ENCODE measurements at regions not wholly inside any gene's neighbourhood (a gene's known extent, or its start where the extent isn't known, plus 50 kb on each side); places are given as distances from the start of the nearest gene placed in this dataset.

- DNase-seq (ENCODE audit: low read depth), result no peak
Observed at GRCh38 chr16:77592021-77592420, 130.3 kb upstream of the NUDT7 start.

GRCh38 chr16:77594057-77594456, 128.3 kb upstream of the NUDT7 start:
- no peak for DNase-seq (ENCODE audit: low read depth)

DNA sequence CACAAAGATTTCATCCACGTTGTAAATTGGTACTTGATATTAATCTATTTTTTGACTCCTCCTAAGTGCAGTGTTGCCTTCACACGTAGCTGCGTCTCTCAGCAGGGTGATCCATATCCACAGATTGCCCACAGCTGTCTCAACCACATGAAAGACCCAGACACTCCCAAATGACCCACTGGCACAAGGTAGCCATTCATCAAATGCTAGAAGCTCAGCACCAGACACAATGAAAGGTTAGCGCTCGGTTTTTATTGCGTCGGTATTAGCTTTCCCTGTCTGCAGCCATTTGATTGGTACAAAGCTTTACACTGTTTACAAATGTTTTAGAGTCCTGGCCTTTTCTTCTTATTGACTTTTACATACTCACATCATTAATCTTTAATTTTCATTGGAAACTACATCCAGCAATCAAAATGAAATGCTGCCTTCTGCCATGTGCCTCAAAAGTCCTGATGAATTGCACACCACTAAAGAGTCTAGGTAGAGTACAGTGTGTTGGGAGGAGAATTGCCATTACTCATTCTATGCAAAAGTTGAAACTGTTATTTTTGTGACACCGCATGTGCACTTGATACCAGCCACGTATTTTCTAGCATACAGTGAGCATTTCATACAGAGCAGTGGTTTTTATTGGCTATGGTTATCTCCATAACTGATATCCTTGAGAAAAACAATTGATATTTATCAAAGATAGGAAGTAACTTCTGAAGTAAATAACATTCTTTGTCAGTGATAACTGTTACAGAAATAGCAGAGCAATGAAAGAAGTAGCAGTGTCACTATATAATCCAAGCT, 127.3 kb upstream of the NUDT7 start:
- no peak for DNase-seq (ENCODE audit: low read depth)

- no peak for DNase-seq (ENCODE audit: low read depth)
Observed at GRCh38 chr16:77596261-77596660, 126.1 kb upstream of the NUDT7 start.

- DNase-seq (ENCODE audit: low read depth), result peak; percentile 45
Observed at GRCh38 chr16:77599793-77600415, 122.4 kb upstream of the NUDT7 start.

- DNase-seq (ENCODE audit: low read depth), result no peak
Observed at GRCh38 chr16:77600555-77600954, 121.8 kb upstream of the NUDT7 start.

DNA sequence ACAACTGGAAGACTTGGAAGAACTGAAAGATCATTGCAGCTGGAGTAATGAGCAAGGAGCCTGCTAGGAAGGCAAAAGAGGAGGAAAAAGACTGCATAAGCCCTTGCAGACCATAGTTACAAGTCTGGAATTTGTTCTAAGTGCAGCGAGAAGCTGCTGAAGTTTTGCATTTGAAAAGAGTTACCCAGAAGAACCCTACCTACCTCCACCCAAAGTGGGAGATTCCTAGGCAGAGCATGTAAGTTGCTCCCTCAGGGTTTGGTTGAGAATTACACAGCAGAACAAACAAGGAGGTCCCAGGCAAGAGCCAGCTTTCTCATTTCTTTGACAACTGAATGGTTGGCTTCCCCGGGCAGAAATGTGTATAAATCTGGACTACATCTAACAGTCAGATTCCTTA, 118.7 kb upstream of the NUDT7 start:
- DNase-seq (ENCODE audit: low read depth), result no peak

GRCh38 chr16:77610496-77610895, 111.8 kb upstream of the NUDT7 start:
- no peak for DNase-seq (ENCODE audit: low read depth)

GRCh38 chr16:77611386-77611785, 110.9 kb upstream of the NUDT7 start:
- no peak for DNase-seq (ENCODE audit: low read depth)

DNA sequence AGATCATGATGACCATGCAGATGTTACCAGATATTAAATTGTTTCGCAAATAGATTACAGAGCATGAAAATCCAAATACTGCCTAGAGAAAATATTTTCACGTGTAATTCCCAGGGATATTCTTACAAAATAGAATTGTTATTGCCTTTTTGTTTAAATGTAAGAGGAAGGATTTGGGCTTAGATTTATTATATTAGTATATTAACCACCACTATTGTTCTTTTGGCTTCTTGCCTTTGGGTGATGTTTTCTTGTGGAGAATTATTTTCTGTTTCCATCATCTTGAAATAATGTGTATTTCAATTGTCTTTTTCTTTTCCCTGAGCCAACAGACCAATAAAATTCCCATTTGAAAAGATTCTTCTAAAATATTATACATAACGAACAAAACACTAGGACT, 109.7 kb upstream of the NUDT7 start:
- DNase-seq (ENCODE audit: low read depth), result no peak

- DNase-seq (ENCODE audit: low read depth), result no peak
Observed at GRCh38 chr16:77613095-77613494, 109.2 kb upstream of the NUDT7 start.

- DNase-seq (ENCODE audit: low read depth), result no peak
Observed at GRCh38 chr16:77617553-77617952, 104.8 kb upstream of the NUDT7 start.

DNA sequence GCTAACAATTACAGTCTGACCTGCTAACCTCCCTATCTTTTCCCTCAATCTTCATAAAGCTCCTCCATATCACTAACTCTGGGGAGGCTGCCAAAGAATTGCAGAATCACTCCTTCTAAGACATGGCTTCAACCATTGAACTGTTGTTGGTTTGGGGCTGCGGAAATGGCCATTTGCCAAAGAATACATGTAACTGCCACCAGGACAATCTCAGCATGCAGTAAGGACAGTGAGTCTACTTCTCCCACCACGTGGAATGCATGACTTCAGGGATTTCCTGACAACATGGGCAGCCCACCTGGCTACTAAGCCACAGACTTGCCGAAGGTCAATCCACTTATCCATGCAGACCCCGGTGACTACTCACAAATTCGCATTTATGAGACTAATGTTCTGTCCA, 104.3 kb upstream of the NUDT7 start:
- peak; percentile 55 for DNase-seq (ENCODE audit: low read depth)

- no peak for DNase-seq (ENCODE audit: low read depth)
Observed at GRCh38 chr16:77618951-77619350, 103.4 kb upstream of the NUDT7 start.

DNA sequence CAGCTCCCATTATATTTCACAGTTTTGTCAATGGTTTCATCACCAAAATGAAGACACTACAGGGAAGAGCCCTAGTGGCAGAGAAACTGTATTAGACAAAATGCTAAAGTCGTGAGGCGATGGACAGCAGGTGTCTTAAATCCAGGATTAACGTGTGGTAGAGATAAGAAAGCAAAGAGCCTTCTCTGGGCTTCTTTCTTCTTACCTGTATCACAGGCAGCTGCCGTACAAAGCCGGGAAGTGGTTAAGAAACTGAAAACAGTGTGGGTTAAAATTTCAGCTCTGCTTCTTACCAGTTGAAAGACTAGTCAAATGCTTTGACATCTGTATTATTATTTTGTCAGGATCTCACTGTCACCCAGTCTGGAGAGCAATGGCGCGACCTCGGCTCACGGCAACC, 98.2 kb upstream of the NUDT7 start:
- no peak for DNase-seq (ENCODE audit: low read depth)

DNA sequence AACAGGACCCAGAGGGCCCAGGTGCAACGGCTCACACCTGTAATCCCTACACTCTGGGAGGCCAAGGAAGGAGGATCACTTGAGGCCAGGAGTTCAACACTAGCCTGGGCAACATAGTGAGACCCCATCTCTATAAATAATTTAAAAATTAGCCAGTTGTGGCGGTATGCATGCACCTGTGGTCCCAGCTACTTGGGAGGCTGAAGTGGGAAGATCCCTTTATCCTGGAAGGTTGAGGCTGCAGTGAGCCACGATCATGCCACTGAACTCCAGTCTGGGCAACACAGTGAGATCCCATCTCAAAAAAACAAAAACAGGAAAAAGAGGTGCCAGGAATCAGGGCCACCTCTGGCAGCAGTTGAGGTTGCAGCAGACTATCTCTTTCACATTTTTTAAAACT, 85.7 kb upstream of the NUDT7 start:
- DNase-seq (ENCODE audit: low read depth), result no peak

DNA sequence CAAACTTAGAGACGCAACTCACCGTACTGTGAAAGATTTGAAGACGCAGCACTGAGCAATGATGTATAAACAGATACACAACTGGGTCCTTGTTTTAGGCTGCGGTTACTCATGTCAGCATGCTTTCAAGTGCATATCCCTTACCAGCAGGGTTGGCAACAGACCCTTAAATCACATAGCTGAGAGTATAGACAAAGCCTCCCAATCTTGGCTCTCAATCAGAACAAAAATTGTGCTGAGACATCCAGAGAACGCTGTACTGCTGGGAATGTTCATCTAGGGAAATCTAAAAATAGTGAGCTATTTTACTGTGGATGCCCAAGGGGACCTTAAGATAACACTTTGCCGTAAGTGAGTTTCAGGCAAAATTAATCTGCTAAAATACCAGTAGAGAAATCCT, 84.4 kb upstream of the NUDT7 start:
- no peak for DNase-seq (ENCODE audit: low read depth)

GRCh38 chr16:77643176-77643575, 79.1 kb upstream of the NUDT7 start:
- DNase-seq (ENCODE audit: low read depth), result no peak

DNA sequence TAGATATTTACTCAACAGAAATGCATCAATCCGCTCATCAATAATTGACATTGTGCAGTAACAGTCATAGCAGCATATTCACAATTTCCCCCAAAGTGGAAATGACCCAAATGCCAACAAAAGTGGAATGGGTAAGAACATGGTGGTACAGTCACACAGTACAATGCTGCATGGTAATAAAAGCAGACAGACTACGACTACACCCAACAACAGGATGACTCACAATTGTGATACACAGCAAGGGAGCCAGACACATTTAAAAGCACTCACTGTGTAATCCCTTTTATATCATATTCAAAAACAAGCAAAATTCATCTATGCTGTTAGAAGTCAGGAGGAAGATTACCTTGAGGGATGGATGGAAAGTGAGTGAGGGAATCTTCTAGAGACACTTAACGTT, 76.5 kb upstream of the NUDT7 start:
- DNase-seq (ENCODE audit: low read depth), result no peak

DNA sequence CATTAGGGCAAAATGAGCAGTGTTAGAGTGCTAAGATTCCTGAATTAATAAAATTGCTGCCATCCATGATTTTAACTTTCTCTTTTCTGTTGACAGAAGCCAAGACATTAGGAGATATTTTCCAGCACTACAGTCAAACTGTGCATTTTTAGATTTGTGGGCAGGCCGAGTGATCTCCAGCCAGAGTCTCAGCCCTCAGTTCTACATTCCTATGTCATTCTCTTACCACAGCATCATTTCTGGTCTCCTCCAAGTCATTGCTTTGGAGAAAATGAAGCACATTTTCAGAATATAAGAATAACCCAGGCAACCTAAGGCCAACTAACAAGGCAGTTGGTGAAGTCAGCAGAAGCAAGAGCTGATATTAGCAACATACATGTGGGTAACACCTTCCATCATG, 74.6 kb upstream of the NUDT7 start:
- DNase-seq (ENCODE audit: low read depth), result no peak

DNA sequence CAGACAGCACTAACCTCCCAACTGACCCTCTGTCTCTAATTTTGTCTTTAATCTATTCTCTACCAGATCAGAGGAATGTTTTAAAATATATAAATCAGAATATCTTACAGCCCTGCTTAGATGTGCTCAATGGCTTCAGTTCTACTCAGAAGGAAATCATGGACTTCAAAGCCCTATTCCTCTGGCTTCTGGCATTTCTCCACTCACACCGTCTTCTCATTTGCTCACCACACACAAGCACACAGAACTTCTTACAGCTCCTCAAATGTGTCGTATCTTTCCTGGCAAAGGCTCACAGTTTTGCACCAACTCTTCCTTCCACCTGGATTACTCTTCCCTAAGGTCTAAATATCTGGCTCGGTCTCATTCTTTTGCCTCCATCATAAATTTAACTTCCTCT, 71.6 kb upstream of the NUDT7 start:
- no peak for DNase-seq (ENCODE audit: low read depth)

DNA sequence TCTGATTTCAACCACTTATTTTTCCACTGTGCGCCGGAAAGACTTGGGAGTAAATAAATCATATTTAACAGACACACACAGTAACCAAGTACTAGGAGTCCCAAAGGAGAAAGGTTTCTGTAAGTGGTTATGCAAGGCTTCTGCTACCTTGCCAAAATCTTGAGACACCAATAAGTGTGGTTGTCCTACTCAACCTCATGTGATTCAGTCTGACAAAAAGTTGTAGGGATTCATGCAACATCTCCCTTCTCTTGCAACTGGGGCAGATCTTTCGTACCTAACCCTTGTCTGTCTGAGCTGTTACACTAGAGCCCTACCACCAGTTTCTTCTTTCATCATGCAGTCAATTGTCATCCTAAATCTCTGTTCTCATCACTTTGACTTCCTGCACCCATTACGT, 69.9 kb upstream of the NUDT7 start:
- DNase-seq (ENCODE audit: low read depth), result no peak

- peak; percentile 96 for DNase-seq (ENCODE audit: low read depth)
Observed at GRCh38 chr16:77657016-77657415, 65.3 kb upstream of the NUDT7 start.

DNA sequence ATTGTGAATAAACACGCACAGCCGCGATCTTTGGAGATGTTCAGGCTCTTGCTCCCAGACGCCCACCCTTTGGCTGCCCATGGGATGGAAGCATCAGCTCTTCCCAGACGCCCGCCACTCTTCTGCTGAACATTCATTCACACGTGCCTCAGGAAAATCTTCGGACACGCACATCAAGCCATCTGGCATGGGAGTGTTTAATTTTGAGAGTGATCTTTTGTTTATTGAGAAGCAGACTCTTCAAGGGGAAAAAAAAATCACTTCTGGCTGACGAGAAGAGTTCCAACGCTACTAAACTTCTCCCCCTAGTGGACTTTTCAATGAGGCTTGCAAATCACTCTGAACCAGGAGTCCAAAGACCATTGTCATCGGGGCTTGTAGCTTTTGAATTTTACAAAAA, 62.0 kb upstream of the NUDT7 start:
- peak; percentile 60 for DNase-seq (ENCODE audit: low read depth)
